Upper lobe of right lung (tissue), 1 donor: ENCODE measurements at regions not wholly inside any gene's neighbourhood (a gene's known extent, or its start where the extent isn't known, plus 50 kb on each side); places are given as distances from the start of the nearest gene placed in this dataset.

ENCODE experiments used
- ATAC-seq: fragments of 200-7000 bp; cut with Tn5 transposase; one replicate; pipeline ENCODE4 v1.9.1; 2020; ENCODE audit warnings: mild to moderate bottlenecking, moderate library complexity
- DNase-seq: peaks from one replicate; pipeline ENCODE4 v3.0.0-alpha.2; 2020
- H3K27ac ChIP-seq: fragments of 200-600 bp; one replicate; pipeline ENCODE4 v1.8.0; 2022
- H3K27me3 ChIP-seq: fragments of 200-600 bp; one replicate; pipeline ENCODE4 v1.8.0; 2022; ENCODE audit warnings: mild to moderate bottlenecking
- H3K36me3 ChIP-seq: fragments of 200-600 bp; one replicate; pipeline ENCODE4 v1.8.0; 2022
- H3K4me1 ChIP-seq: fragments of 200-600 bp; one replicate; pipeline ENCODE4 v1.8.0; 2022
- H3K4me3 ChIP-seq: fragments of 200-600 bp; one replicate; pipeline ENCODE4 v1.8.0; 2022; ENCODE audit warnings: mild to moderate bottlenecking
- H3K9me3 ChIP-seq: fragments of 200-600 bp; one replicate; pipeline ENCODE4 v1.8.0; 2022
- CTCF ChIP-seq: fragments of 200-600 bp; IDR thresholded peaks from one replicate; pipeline ENCODE4 v1.8.0; 2022; ENCODE audit warnings: antibody characterized with exemption
- intact Hi-C: fragments of 100-400 bp; cut with DNase I; formaldehyde crosslinking; loops from one replicate; pipeline ENCODE4 v1.11.0; 2022
- donor health status: DM: no; HTN: yes; CAD: no; lungs with severe emphysema.

GRCh38 chr18:42527766-42528165, 572.7 kb downstream of the PIK3C3 start:
- Histone ChIP-seq H3K36me3 (no peaks in the 10 kb centered on the region), H3K9me3 (no peaks in the 10 kb centered on the region), H3K4me1 (no peaks in the 10 kb centered on the region), H3K27me3 (no peaks in the 10 kb centered on the region), H3K27ac (no peak overlapping the region), H3K4me3 (no peak overlapping the region)
- ATAC-seq (no peak), DNase-seq (no peak)
- intact Hi-C loops: no loop called here
- TF ChIP-seq CTCF: no peak

DNA sequence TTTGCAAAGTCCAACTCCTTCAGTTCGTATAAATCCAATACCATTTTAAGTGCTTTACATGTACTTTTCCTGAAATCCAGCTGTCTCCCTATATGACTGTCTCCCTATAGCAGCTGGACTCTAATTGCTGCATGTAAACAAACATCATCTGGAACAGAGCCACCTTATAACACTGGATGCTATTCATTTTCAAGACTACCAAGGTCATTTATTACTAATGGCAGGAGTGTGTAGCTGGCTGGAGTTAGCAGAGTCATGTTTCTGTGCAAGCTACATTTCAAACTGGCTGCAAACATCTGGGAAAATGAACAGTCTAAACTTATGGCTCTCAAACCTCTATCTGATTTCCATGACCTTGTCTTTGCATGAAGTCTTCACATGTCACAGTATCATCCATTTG, 575.2 kb downstream of the PIK3C3 start:
- Histone ChIP-seq H3K4me3 (no peak overlapping the region), H3K4me1 (no peaks in the 10 kb centered on the region), H3K9me3 (no peaks in the 10 kb centered on the region), H3K27ac (no peak overlapping the region), H3K36me3 (no peaks in the 10 kb centered on the region), H3K27me3 (no peaks in the 10 kb centered on the region)
- no peak for TF ChIP-seq CTCF
- DNase-seq (no peak), ATAC-seq (no peak)
- intact Hi-C loops: no loop called here

GRCh38 chr18:42532119-42532518, 577.1 kb downstream of the PIK3C3 start:
- Histone ChIP-seq H3K36me3 (no peaks in the 10 kb centered on the region), H3K27ac (no peak overlapping the region), H3K9me3 (no peaks in the 10 kb centered on the region), H3K4me1 (no peaks in the 10 kb centered on the region), H3K4me3 (no peak overlapping the region), H3K27me3 (no peaks in the 10 kb centered on the region)
- no peak for DNase-seq
- no peak for ATAC-seq
- intact Hi-C loops: no loop called here
- no peak for TF ChIP-seq CTCF

- Histone ChIP-seq H3K9me3 (no peaks in the 10 kb centered on the region), H3K4me3 (no peak overlapping the region), H3K36me3 (no peaks in the 10 kb centered on the region), H3K4me1 (no peaks in the 10 kb centered on the region), H3K27me3 (no peaks in the 10 kb centered on the region), H3K27ac (no peak overlapping the region)
- no peak for DNase-seq
- intact Hi-C loops: no loop called here
- ATAC-seq: no peak
- TF ChIP-seq CTCF: no peak
These were observed 578.1 kb downstream of the PIK3C3 start for GRCh38 chr18:42533009-42533575.

DNA sequence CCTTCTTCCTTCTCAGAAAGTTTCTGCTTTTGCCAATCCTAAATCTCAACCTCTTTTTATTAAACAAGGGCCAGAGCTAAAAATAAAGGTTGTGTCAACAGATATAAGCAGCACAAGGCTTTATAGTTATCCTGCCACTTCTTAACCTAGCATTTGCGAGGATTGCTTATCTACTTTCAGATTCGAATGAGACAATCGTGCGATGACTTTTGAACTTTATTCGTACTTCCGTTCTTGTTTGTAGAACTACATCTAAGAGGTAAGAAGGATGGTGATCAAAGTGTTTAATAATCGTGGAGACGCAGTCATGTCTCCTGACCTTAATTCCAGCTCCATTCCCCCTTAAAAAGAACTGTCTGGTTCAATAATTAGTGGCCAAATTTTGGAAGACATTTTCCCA, 578.6 kb downstream of the PIK3C3 start:
- Histone ChIP-seq H3K27me3 (no peaks in the 10 kb centered on the region), H3K9me3 (no peaks in the 10 kb centered on the region), H3K4me3 (no peak overlapping the region), H3K4me1 (no peaks in the 10 kb centered on the region), H3K27ac (no peak overlapping the region), H3K36me3 (no peaks in the 10 kb centered on the region)
- no peak for ATAC-seq
- intact Hi-C loops: no loop called here
- TF ChIP-seq CTCF: no peak
- DNase-seq: no peak

GRCh38 chr18:42534313-42534712, 579.3 kb downstream of the PIK3C3 start:
- no peak overlapping the region for H3K27ac ChIP-seq
- H3K27me3 ChIP-seq: no peaks in the 10 kb centered on the region
- ATAC-seq (no peak), DNase-seq (no peak)
- H3K4me1 ChIP-seq: no peaks in the 10 kb centered on the region
- H3K4me3 ChIP-seq: no peak overlapping the region
- no peak for TF ChIP-seq CTCF
- H3K36me3 ChIP-seq: no peaks in the 10 kb centered on the region
- H3K9me3 ChIP-seq: no peaks in the 10 kb centered on the region
- intact Hi-C loops: no loop called here
